ENCODE measurements at regions not wholly inside any gene's neighbourhood (a gene's known extent, or its start where the extent isn't known, plus 50 kb on each side); places are given as distances from the start of the nearest gene placed in this dataset.
"Not testable (repeated sequence)": the region's sequence is repeated elsewhere in the genome, so short reads cannot be mapped to it uniquely, and the experiment has no call there.

DNA sequence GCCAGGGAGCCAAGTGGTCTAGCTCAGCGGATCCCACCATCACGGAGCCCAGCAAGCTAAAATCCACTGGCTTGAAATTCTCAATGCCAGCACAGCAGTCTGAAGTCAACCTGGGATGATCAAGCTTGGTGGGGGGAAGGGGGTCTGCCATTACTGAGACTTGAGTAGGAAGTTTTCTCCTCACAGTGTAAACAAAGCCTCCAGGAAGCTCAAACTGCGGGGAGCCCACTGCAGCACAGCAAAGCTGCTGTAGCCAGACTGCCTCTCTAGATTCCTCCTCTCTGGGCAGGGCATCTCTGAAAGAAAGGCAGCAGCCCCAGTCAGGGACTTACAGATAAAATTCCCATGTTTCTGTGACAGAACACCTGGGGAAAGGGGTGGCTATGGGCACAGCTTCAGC is 98.8 kb upstream of the TRPC5 start:
- not testable (repeated sequence) for DNase-seq (ENCODE audit: low read depth, low spot score); H3K36me3 ChIP-seq (ENCODE audit: control insufficient read depth, insufficient read depth, low read length); H3K4me1 ChIP-seq (ENCODE audit: control insufficient read depth, insufficient read depth, low read length); H3K27me3 ChIP-seq (ENCODE audit: control insufficient read depth, insufficient read depth, low read length); H3K4me3 ChIP-seq (ENCODE audit: low read length); H3K9me3 ChIP-seq (ENCODE audit: control insufficient read depth, insufficient read depth, low read length); H3K27ac ChIP-seq (ENCODE audit: low read length)
- no CpG with 5 or more reads among the region's 3 CpGs for WGBS (ENCODE audit: insufficient coverage, insufficient read length)

DNA sequence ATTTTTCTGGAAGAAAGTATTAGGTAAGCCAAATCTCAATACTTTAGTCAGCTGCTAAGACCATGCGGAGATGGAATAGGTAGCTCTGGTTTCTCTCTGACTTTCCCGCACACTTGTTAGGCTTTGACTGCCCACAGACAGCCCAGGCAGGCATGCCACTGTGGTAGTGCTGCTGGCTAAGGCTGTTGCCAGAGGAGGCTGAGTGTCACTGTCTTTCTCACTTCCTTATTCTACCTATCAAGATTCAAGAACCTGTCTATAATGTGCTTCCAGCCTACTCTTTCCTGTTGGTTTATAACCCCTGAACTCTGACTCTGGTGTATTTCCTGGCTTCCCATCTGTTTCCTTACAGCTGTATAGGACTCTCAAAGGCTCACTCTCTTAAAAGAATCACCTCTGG is 81.8 kb upstream of the TRPC5 start:
- no peaks in the 10 kb centered on the region for H3K4me1 ChIP-seq (ENCODE audit: control insufficient read depth, insufficient read depth, low read length)
- H3K4me3 ChIP-seq (ENCODE audit: low read length) = no peak overlapping the region
- no peak for DNase-seq (ENCODE audit: low read depth, low spot score)
- no peaks in the 10 kb centered on the region for H3K36me3 ChIP-seq (ENCODE audit: control insufficient read depth, insufficient read depth, low read length)
- no peaks in the 10 kb centered on the region for H3K27me3 ChIP-seq (ENCODE audit: control insufficient read depth, insufficient read depth, low read length)
- no CpG with 5 or more reads among the region's 2 CpGs for WGBS (ENCODE audit: insufficient coverage, insufficient read length)
- H3K9me3 ChIP-seq (ENCODE audit: control insufficient read depth, insufficient read depth, low read length) = no peaks in the 10 kb centered on the region
- H3K27ac ChIP-seq (ENCODE audit: low read length) = no peak overlapping the region

DNA sequence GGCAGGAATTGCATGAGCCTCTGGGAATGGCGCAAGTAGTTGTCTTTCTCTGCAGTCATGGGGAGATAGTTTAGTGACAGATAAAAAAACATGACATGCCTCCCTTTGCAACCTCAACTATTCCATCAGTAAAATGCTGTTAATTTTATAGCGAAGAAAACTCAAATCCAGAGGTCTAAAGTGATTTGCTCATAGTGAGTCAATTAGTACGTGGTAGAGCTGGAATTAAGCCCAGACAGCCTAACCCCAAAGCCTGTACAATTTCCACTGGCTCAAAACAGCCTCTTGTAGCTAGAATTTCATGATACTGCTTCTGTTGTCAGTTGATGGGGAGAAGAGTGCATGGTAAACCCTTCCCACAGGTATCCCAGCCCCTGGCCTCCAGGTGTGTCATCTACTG is 81.3 kb upstream of the TRPC5 start:
- no peak for DNase-seq (ENCODE audit: low read depth, low spot score)
- no peaks in the 10 kb centered on the region for H3K9me3 ChIP-seq (ENCODE audit: control insufficient read depth, insufficient read depth, low read length)
- no peaks in the 10 kb centered on the region for H3K4me1 ChIP-seq (ENCODE audit: control insufficient read depth, insufficient read depth, low read length)
- no CpG with 5 or more reads among the region's 3 CpGs for WGBS (ENCODE audit: insufficient coverage, insufficient read length)
- H3K27ac ChIP-seq (ENCODE audit: low read length) = no peak overlapping the region
- no peaks in the 10 kb centered on the region for H3K27me3 ChIP-seq (ENCODE audit: control insufficient read depth, insufficient read depth, low read length)
- no peak overlapping the region for H3K4me3 ChIP-seq (ENCODE audit: low read length)
- no peaks in the 10 kb centered on the region for H3K36me3 ChIP-seq (ENCODE audit: control insufficient read depth, insufficient read depth, low read length)

DNA sequence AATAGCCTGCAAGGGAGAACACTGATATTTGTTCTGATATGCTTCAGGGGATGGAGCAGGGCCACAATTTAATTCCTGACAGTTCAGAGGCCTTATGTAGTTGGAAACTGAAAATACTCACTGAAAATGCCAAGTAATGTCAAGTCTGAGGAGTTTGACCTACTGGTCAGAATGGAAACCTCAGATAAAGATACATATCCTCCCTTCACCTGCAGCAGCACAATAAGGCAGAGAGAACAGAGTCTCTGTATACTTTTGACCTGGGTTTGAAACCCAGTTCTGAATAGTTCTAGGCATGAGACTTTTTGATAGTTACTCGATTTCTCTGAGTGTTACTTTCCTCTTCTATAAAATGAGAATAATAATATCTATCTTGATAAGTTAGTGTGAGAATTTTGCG is 65.8 kb upstream of the TRPC5 start:
- Histone ChIP-seq H3K36me3 (ENCODE audit: control insufficient read depth, insufficient read depth, low read length) (no peaks in the 10 kb centered on the region), H3K4me3 (ENCODE audit: low read length) (no peak overlapping the region), H3K27ac (ENCODE audit: low read length) (no peak overlapping the region), H3K9me3 (ENCODE audit: control insufficient read depth, insufficient read depth, low read length) (no peaks in the 10 kb centered on the region), H3K4me1 (ENCODE audit: control insufficient read depth, insufficient read depth, low read length) (no peaks in the 10 kb centered on the region), H3K27me3 (ENCODE audit: control insufficient read depth, insufficient read depth, low read length) (no peaks in the 10 kb centered on the region)
- no peak for DNase-seq (ENCODE audit: low read depth, low spot score)
- no CpG with 5 or more reads among the region's 2 CpGs for WGBS (ENCODE audit: insufficient coverage, insufficient read length)

DNA sequence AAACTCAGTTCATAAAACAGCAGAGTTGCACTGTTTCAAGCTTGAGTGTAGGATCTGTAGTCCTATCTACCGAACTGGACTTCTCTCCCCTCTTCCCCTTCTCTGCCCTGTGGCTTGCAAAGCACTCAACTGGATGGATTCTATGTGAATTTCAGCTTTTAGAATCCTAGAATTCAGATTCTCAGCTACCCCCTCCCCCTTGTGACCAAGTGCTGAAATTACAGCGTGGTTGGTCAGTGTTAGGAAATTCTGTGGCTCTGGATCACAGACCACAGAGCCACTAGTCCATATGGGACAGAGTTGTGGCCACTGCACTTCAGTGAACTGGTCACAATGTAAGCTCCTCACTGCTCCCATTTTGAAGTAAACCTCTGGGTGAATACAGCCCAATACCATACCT is 64.6 kb upstream of the TRPC5 start:
- H3K4me1 ChIP-seq (ENCODE audit: control insufficient read depth, insufficient read depth, low read length) = no peaks in the 10 kb centered on the region
- WGBS (ENCODE audit: insufficient coverage, insufficient read length) = no CpG with 5 or more reads among the region's 2 CpGs
- H3K27ac ChIP-seq (ENCODE audit: low read length) = no peak overlapping the region
- no peak overlapping the region for H3K4me3 ChIP-seq (ENCODE audit: low read length)
- DNase-seq (ENCODE audit: low read depth, low spot score) = peak; percentile 13
- H3K36me3 ChIP-seq (ENCODE audit: control insufficient read depth, insufficient read depth, low read length) = no peaks in the 10 kb centered on the region
- no peaks in the 10 kb centered on the region for H3K27me3 ChIP-seq (ENCODE audit: control insufficient read depth, insufficient read depth, low read length)
- no peaks in the 10 kb centered on the region for H3K9me3 ChIP-seq (ENCODE audit: control insufficient read depth, insufficient read depth, low read length)

DNA sequence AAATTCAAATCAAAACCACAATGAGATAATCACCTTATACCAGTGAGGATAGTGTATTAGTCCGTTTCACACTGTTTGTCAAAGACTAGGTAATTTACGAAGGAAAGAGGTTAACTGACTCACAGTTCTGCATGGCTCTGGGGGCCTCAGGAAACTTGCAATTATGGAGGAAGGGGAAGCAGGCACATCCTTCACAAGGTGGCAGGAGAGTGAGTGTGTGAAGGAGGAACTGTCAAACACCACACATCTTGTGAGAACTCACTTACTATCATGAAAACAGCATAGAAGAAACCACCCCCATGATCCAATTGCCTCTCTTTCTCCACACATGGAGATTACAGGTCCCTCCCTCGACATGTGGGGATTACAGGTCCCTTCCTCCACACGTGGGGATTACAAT is 54.7 kb upstream of the TRPC5 start:
- no peak overlapping the region for H3K27ac ChIP-seq (ENCODE audit: low read length)
- H3K27me3 ChIP-seq (ENCODE audit: control insufficient read depth, insufficient read depth, low read length) = no peaks in the 10 kb centered on the region
- WGBS (ENCODE audit: insufficient coverage, insufficient read length) = no CpG with 5 or more reads among the region's 4 CpGs
- no peaks in the 10 kb centered on the region for H3K4me1 ChIP-seq (ENCODE audit: control insufficient read depth, insufficient read depth, low read length)
- no peak for DNase-seq (ENCODE audit: low read depth, low spot score)
- no peak overlapping the region for H3K4me3 ChIP-seq (ENCODE audit: low read length)
- H3K36me3 ChIP-seq (ENCODE audit: control insufficient read depth, insufficient read depth, low read length) = no peaks in the 10 kb centered on the region
- H3K9me3 ChIP-seq (ENCODE audit: control insufficient read depth, insufficient read depth, low read length) = no peaks in the 10 kb centered on the region

Measured in iPS DF 6.9 (cell line).